ENCODE measurements at regions not wholly inside any gene's neighbourhood (a gene's known extent, or its start where the extent isn't known, plus 50 kb on each side); places are given as distances from the start of the nearest gene placed in this dataset.

DNA sequence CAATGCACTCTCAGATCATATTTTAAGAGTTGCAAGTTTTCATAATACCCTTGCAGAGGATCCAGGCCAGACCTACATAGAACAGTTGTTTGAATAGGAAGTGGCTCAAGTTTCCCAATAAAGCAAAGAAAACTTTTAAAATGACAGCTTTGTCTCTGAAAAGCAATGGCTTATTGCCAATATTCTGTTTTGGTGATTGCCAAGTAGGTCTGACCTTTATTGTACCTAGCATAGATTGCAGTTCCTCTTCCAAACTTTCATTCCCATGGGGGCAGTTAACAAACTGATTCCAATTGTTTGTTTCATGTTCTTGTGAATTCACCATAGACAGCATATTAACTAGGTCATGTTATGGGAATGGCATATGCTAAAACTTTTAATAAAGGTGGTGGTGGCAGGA is 664.6 kb upstream of the CA10 start:
- TF ChIP-seq POLR2AphosphoS5 (IDR thresholded peaks at IDR 0.05; ENCODE audit: low read depth), result no peak
- TF ChIP-seq EZH2phosphoT487 (IDR thresholded peaks at IDR 0.05; ENCODE audit: unreplicated experiment), result no peak
- no peak for TF ChIP-seq EZH2 (IDR thresholded peaks at IDR 0.05; ENCODE audit: low read depth, unreplicated experiment)
- TF ChIP-seq CTCF (conservative IDR thresholded peaks at IDR 0.05; ENCODE audit: low read depth in 2 of 2), result no peak
- no peak for TF ChIP-seq JUNB (IDR thresholded peaks at IDR 0.05; ENCODE audit: unreplicated experiment)

Measured in GM23338 (cell line).